ENCODE measurements at regions not wholly inside any gene's neighbourhood (a gene's known extent, or its start where the extent isn't known, plus 50 kb on each side); places are given as distances from the start of the nearest gene placed in this dataset.

- TF ChIP-seq POLR2AphosphoS5 (IDR thresholded peaks at IDR 0.05; ENCODE audit: control insufficient read depth, insufficient read depth, low read depth, low read length) (no peak), FOS (IDR thresholded peaks at IDR 0.05; ENCODE audit: extremely low read depth, insufficient read length) (no peak), HMG20B (CRISPR knock-in tag; IDR thresholded peaks at IDR 0.05) (no peak), CTCF (IDR thresholded peaks at IDR 0.05 in 2 of 3, conservative IDR thresholded peaks at IDR 0.05 in 1 of 3; ENCODE audit: insufficient read depth in 2 of 3, low read depth in 1 of 3, low read length in 3 of 3) (no peak), ZNF639 (CRISPR knock-in tag; conservative IDR thresholded peaks at IDR 0.05 in 1 of 2, IDR thresholded peaks at IDR 0.05 in 1 of 2) (no peak), FOXA1 (IDR thresholded peaks at IDR 0.05; ENCODE audit: borderline replicate concordance) (no peak)
These were observed 171.5 kb downstream of the AXIN2 start for GRCh38 chr17:65389949-65390348.
